Stomach smooth muscle (tissue), 2 donors: ENCODE measurements at regions not wholly inside any gene's neighbourhood (a gene's known extent, or its start where the extent isn't known, plus 50 kb on each side); places are given as distances from the start of the nearest gene placed in this dataset.

Experiments used
- H3K27ac ChIP-seq: one replicate; pipeline ENCODE4 v1.7.0; 2013; ENCODE audit warnings: mild to moderate bottlenecking, low read length, inconsistent platforms
- H3K27me3 ChIP-seq, 2 donors: one replicate each; pipeline ENCODE4 v1.7.0; 2013; ENCODE audit warnings: low read length in 2 of 2; ENCODE audit not compliant: insufficient read depth in 2 of 2, control insufficient read depth in 1 of 2
- H3K36me3 ChIP-seq, 2 donors: one replicate each; pipeline ENCODE4 v1.7.0; 2013; ENCODE audit warnings: low read length in 2 of 2; ENCODE audit not compliant: control insufficient read depth in 2 of 2, insufficient read depth in 2 of 2
- H3K4me1 ChIP-seq: one replicate; pipeline ENCODE4 v1.7.0; 2013; ENCODE audit warnings: low read length; ENCODE audit not compliant: control insufficient read depth, insufficient read depth
- H3K4me3 ChIP-seq, 2 donors: one replicate each; pipeline ENCODE4 v1.7.0; 2013; ENCODE audit warnings: low read length in 2 of 2
- H3K9ac ChIP-seq, 2 donors: one replicate each; pipeline ENCODE4 v1.7.0; 2013; ENCODE audit warnings: low read length in 2 of 2, mild to moderate bottlenecking in 1 of 2
- H3K9me3 ChIP-seq, 2 donors: one replicate each; pipeline ENCODE4 v1.7.0; 2013; ENCODE audit warnings: low read length in 2 of 2; ENCODE audit not compliant: control insufficient read depth in 2 of 2
- donor health status: healthy.
- donor health status: Pancreatic carcinoma.

DNA sequence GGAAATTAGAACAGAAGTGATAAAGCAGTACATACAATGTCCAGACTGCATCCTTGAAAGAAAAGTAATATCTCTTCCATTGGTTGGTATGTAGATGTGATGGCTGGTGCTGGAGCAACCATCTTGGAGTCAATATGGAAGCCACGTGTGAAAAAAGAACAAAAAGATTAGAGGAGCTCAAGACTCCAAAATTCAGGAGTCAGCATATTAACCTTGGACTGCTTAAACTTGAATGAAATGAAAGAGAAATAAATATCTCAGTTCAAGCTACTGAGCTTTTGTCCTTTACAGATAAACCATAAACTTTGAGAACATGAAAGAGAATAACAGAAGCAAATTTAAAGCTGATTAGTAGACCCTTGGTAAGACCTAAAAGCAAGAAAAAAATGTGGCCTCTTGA, 197.9 kb downstream of the HS3ST3B1 start:
- Histone ChIP-seq H3K27me3 (no peaks in the 10 kb centered on the region), H3K9me3 (no peaks in the 10 kb centered on the region), H3K27ac (no peak overlapping the region), H3K36me3 (no peaks in the 10 kb centered on the region), H3K9ac (no peak overlapping the region), H3K4me3 (no peak overlapping the region), H3K4me1 (no peaks in the 10 kb centered on the region)

DNA sequence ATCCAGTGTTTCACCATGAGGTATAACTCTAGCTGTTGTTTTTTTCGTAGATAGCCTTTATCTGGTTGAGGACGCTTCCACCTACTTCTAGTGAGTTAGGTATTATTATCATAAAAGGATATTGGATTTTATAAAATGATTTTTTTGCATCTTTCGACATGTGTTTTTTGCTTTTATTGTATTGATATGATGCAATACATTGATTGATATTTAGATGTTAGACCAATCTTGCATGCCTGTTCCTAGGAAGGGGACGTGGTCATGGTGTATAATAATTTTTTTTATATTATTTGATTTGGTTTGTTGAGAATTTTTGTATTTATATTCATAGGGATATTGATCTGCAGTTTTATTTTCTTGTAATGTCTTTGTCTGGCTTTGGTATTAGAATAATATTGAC, 193.3 kb downstream of the HS3ST3B1 start:
- Histone ChIP-seq H3K4me3 (no peak overlapping the region), H3K9me3 (no peaks in the 10 kb centered on the region), H3K4me1 (no peaks in the 10 kb centered on the region), H3K27ac (no peak overlapping the region), H3K36me3 (no peaks in the 10 kb centered on the region), H3K9ac (no peak overlapping the region), H3K27me3 (no peaks in the 10 kb centered on the region)

DNA sequence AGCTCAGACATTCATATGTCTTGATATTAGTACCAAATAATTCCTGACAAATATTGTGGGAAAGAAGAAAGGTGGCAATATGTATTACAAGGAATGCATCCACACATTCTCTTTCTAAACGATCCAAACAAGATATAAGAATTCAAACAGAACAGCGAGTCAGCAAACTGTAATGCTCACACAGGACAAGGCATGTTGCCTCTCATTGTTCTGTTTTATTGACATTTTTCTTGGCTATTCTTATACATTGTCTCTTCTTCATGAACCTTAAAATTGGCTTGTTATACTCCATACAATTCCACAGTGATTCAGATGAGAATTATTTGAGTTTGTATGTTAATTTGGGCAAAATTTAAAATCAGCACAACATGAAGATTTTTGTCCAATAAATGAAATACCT, 189.1 kb downstream of the HS3ST3B1 start:
- Histone ChIP-seq H3K27me3 (no peaks in the 10 kb centered on the region), H3K36me3 (no peaks in the 10 kb centered on the region), H3K9me3 (no peaks in the 10 kb centered on the region), H3K4me3 (no peak overlapping the region), H3K9ac (no peak overlapping the region), H3K4me1 (no peaks in the 10 kb centered on the region), H3K27ac (no peak overlapping the region)

DNA sequence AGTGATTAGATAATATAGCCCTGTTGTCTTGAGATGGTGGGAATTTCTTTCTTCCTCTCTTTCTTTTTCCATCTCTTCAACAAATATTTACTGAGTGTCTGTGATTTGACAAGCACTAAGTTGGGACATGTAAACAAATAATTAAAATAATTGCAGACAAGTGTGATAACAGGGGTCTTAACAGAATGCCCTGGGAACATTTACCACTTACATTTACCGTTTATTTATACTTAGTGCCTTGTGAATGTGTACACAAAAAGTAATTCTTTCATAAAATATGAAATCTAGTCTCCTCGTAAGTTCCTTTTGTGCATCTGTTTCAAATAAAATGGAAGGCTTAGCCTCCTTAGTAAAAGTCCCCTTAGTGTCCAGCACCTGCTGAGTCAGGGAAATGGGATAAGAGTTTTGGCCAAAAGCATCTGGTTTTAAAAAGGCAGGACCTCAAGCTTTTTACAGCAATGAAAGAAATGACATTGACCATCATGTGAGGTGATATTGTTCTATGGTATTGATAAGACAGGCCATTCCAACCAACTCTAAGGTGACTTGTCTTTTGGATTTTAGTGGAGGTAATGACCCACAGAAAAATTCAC, 188.2 kb downstream of the HS3ST3B1 start:
- Histone ChIP-seq H3K9me3 (no peaks in the 10 kb centered on the region), H3K36me3 (no peaks in the 10 kb centered on the region), H3K4me1 (no peaks in the 10 kb centered on the region), H3K9ac (no peak overlapping the region), H3K4me3 (no peak overlapping the region), H3K27ac (no peak overlapping the region), H3K27me3 (no peaks in the 10 kb centered on the region)

DNA sequence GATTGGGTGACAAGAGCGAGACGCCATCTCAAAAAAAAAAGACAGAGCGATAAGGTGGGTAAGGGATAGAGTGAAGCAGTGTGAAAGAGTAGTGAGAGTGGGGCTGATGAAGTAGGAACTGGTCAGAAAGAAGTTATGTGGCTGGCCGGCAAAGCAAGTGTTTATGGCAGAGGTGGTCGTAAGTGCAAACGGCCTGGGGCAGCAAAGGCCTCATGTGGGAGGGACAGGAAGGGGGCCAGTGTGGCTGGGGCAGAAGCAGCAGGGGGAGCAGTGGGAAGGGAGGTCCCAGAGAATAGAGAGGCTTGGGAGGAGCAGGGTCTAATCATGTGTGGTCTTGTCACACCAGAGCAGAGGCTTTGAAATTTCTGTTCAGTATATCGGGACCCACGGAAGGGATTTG, 186.2 kb downstream of the HS3ST3B1 start:
- no peak overlapping the region for H3K4me3 ChIP-seq
- no peaks in the 10 kb centered on the region for H3K36me3 ChIP-seq

DNA sequence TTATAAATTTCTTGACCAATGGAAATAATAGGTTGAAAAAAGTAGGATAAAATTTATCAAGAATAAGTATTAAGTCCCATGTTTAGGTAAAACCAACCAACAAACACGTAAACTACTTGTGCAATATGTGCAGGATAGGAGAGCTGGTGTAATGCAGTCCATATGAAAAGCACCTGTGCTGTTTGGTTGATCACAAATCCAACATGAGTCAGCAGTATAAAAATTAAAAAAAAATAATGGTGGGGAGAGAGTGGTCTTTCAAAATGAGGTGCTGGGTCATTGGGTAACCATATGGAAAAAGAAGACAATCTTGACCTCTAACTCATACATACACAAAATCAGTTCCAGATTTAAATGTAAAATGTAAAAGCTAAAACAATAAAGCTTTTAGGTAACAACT, 181.8 kb downstream of the HS3ST3B1 start:
- Histone ChIP-seq H3K9me3 (no peaks in the 10 kb centered on the region), H3K4me1 (no peaks in the 10 kb centered on the region), H3K36me3 (no peaks in the 10 kb centered on the region), H3K4me3 (no peak overlapping the region), H3K27me3 (no peaks in the 10 kb centered on the region), H3K9ac (no peak overlapping the region), H3K27ac (no peak overlapping the region)

More for the DNA sequence above, 186.2 kb downstream of the HS3ST3B1 start:
- Histone ChIP-seq H3K9ac (no peak overlapping the region), H3K27ac (no peak overlapping the region), H3K27me3 (no peaks in the 10 kb centered on the region), H3K9me3 (no peaks in the 10 kb centered on the region), H3K4me1 (no peaks in the 10 kb centered on the region)

DNA sequence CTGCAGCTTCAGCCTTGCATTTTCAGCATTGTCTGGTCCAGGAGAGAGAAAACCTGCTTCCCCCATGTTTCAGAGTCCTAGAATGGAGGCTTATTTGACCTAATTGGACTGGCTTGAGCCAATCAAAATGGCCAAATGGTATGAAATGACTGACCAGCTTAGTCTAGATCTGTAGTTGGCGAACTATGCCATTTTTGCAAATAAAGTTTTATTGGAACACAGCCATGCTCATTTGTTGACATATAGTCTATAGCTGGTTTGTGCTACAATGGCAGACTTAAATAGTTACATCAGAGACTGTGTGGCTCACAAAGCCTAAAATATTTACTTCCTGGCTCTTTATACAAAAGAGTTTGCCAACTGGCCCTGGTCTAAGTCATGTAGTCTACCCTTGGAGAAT, 180.8 kb downstream of the HS3ST3B1 start:
- H3K36me3 ChIP-seq: no peaks in the 10 kb centered on the region
- H3K27me3 ChIP-seq: no peaks in the 10 kb centered on the region
- no peaks in the 10 kb centered on the region for H3K4me1 ChIP-seq
- H3K9ac ChIP-seq: no peak overlapping the region
- H3K9me3 ChIP-seq: no peaks in the 10 kb centered on the region
- no peak overlapping the region for H3K27ac ChIP-seq
- no peak overlapping the region for H3K4me3 ChIP-seq

DNA sequence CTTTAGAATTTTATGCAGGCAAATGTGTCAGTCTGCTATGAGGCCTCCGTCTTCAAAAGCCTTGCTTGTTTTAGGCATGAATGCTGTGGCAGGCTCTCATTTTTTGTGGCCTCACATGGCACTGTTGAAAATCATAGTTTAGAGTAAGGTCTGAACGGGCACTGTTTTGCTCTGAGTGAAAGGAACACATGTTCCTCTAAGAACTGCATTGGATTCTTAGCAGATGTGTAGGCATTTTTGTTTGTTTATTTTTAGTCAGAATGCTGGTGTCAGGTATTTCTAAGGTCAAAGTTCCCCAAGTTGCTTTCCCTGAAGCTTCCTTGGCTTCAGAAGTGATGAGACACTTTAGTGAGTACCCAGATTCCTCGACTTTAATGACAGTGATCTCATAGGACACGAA, 173.7 kb downstream of the HS3ST3B1 start:
- Histone ChIP-seq H3K27ac (no peak overlapping the region), H3K36me3 (no peaks in the 10 kb centered on the region), H3K27me3 (no peaks in the 10 kb centered on the region), H3K4me3 (no peak overlapping the region), H3K9ac (no peak overlapping the region), H3K4me1 (no peaks in the 10 kb centered on the region), H3K9me3 (no peaks in the 10 kb centered on the region)

DNA sequence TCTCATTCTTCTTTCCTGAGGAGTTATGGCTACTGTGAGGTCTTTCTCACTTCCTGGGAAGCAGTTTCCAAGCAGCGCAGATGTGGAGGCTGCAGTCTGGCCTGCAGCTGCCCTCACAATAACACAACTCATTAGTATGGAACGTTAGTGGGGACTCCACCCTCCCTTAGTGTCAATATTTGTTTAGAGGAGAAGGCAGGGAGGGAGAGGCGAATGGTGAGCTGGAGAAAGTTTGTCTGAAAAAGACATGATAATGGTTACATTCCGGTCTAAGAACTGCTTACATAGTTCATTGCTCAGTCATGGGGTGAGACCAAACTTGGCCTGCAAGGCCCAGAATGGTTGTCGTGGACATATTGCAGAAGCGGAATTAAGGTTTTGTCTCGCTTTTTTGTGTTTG, 170.2 kb downstream of the HS3ST3B1 start:
- no peak overlapping the region for H3K4me3 ChIP-seq
- H3K9me3 ChIP-seq: no peaks in the 10 kb centered on the region
- H3K4me1 ChIP-seq: no peaks in the 10 kb centered on the region
- no peaks in the 10 kb centered on the region for H3K36me3 ChIP-seq
- H3K27me3 ChIP-seq: no peaks in the 10 kb centered on the region
- no peak overlapping the region for H3K27ac ChIP-seq
- H3K9ac ChIP-seq: no peak overlapping the region

DNA sequence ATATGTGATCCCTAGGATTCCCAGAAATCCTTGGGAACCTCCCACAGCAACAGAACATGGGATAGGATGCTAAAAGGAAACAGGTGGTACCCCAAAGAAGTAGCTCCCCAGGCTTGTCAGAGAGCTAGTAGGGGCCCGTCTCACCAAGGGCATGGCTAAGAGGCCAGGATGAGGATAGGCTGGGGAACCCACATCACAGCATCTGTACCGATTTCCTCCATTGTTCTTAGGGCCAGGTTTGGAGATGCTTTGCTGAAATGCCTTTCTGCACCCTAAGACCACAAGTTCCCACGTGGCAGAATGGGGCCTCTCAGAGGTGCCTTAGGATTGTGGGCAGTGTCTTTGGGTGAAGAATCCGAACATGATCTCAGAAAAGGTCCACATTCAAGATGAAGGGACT, 169.5 kb downstream of the HS3ST3B1 start:
- H3K36me3 ChIP-seq: no peaks in the 10 kb centered on the region
- H3K27me3 ChIP-seq: no peaks in the 10 kb centered on the region
- H3K4me3 ChIP-seq: no peak overlapping the region
- H3K9me3 ChIP-seq: no peaks in the 10 kb centered on the region
- H3K27ac ChIP-seq: no peak overlapping the region
- no peak overlapping the region for H3K9ac ChIP-seq
- no peaks in the 10 kb centered on the region for H3K4me1 ChIP-seq

DNA sequence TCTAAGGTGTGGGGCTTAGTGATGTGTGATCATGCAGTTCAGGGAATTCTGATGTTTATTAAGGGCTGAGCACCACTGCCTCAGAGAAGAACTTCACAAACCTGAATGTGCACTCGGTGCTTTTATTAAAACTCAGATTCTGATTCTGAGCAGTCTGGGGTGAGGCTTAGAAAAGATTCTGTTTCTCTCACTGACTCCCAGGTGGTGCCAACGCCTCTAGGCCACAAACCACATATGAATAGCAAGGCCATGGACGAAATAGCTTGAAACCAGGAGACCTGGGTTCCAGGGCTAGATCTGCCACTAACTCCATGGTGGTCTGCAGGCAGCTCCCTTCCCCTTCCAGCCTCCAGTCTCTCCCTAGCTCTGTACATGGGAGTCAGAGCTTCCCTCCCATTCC, 169.1 kb downstream of the HS3ST3B1 start:
- Histone ChIP-seq H3K9ac (no peak overlapping the region), H3K9me3 (no peaks in the 10 kb centered on the region), H3K4me3 (no peak overlapping the region), H3K4me1 (no peaks in the 10 kb centered on the region), H3K36me3 (no peaks in the 10 kb centered on the region), H3K27ac (no peak overlapping the region), H3K27me3 (no peaks in the 10 kb centered on the region)
